GM18508 (cell line): ENCODE measurements at regions not wholly inside any gene's neighbourhood (a gene's known extent, or its start where the extent isn't known, plus 50 kb on each side); places are given as distances from the start of the nearest gene placed in this dataset.
"Not testable (repeated sequence)": the region's sequence is repeated elsewhere in the genome, so short reads cannot be mapped to it uniquely, and the experiment has no call there.

Source experiments
- ATAC-seq: cut with Tn5 transposase; IDR thresholded peaks from one replicate; pipeline ENCODE4 v1.9.1; 2021; ENCODE audit warnings: moderate number of reproducible peaks; ENCODE audit not compliant: insufficient read depth, unreplicated experiment

GRCh38 chr7:113625494-113626102, 293.2 kb downstream of the PPP1R3A start:
- no peak for ATAC-seq

GRCh38 chr7:113622796-113623195, 296.0 kb downstream of the PPP1R3A start:
- no peak for ATAC-seq

- no peak for ATAC-seq
Measured at GRCh38 chr7:113610572-113610971, 308.2 kb downstream of the PPP1R3A start.

- ATAC-seq, result no peak
Measured at GRCh38 chr7:113608782-113609181, 310.0 kb downstream of the PPP1R3A start.

GRCh38 chr7:113606325-113606724, 312.5 kb downstream of the PPP1R3A start:
- no peak for ATAC-seq

- ATAC-seq, result not testable (repeated sequence)
Measured at GRCh38 chr7:113600428-113600827, 318.4 kb downstream of the PPP1R3A start.

GRCh38 chr7:113593455-113593854, 325.4 kb downstream of the PPP1R3A start:
- ATAC-seq, result not testable (repeated sequence)

- not testable (repeated sequence) for ATAC-seq
Measured at GRCh38 chr7:113592924-113593323, 325.9 kb downstream of the PPP1R3A start.

- no peak for ATAC-seq
Measured at GRCh38 chr7:113582471-113582870, 336.3 kb downstream of the PPP1R3A start.

- not testable (repeated sequence) for ATAC-seq
Measured at GRCh38 chr7:113563257-113563656, 355.6 kb downstream of the PPP1R3A start.

- ATAC-seq, result no peak
Measured at GRCh38 chr7:113562801-113563200, 356.0 kb downstream of the PPP1R3A start.

- ATAC-seq, result no peak
Measured at GRCh38 chr7:113562242-113562641, 356.6 kb downstream of the PPP1R3A start.

- ATAC-seq, result no peak
Measured at GRCh38 chr7:113561446-113561845, 357.4 kb downstream of the PPP1R3A start.

GRCh38 chr7:113550966-113551365, 367.8 kb downstream of the PPP1R3A start:
- no peak for ATAC-seq

GRCh38 chr7:113548561-113548960, 370.2 kb downstream of the PPP1R3A start:
- peak; percentile 10 for ATAC-seq

GRCh38 chr7:113548137-113548536, 370.7 kb downstream of the PPP1R3A start:
- ATAC-seq, result peak; percentile 73

- ATAC-seq, result no peak
Measured at GRCh38 chr7:113521468-113521867, 397.3 kb downstream of the PPP1R3A start.

GRCh38 chr7:113519472-113519871, 399.3 kb downstream of the PPP1R3A start:
- ATAC-seq, result no peak

- ATAC-seq, result no peak
Measured at GRCh38 chr7:113504691-113505090, 386.3 kb upstream of the SMIM30 start.

GRCh38 chr7:113504142-113504541, 385.8 kb upstream of the SMIM30 start:
- ATAC-seq, result no peak

GRCh38 chr7:113496586-113496985, 378.2 kb upstream of the SMIM30 start:
- not testable (repeated sequence) for ATAC-seq

- not testable (repeated sequence) for ATAC-seq
Measured at GRCh38 chr7:113494797-113495566, 376.6 kb upstream of the SMIM30 start.
